Spleen (tissue), 11 donors: ENCODE measurements at regions not wholly inside any gene's neighbourhood (a gene's known extent, or its start where the extent isn't known, plus 50 kb on each side); places are given as distances from the start of the nearest gene placed in this dataset.

Experiments used
- DNase-seq: peaks from one replicate; pipeline ENCODE4 v3.0.0-alpha.2; 2020
- H3K27ac ChIP-seq, 8 donors: fragments of 200-600 bp; sonication (generic) in 7 of 8; 1 replicate in 4 of 8; 2 replicates in 4 of 8; pipeline versions ENCODE4 v1.5.0 to v1.8.0; 2016 to 2021; ENCODE audit warnings: inconsistent platforms in 4 of 8, mild to moderate bottlenecking in 4 of 8, moderate library complexity in 1 of 8
- H3K27me3 ChIP-seq, 7 donors: fragments of 200-600 bp; sonication (generic) in 6 of 7; replicated peaks in 1 of 7; 1 replicate in 4 of 7; 2 replicates in 3 of 7; pipeline versions ENCODE4 v1.5.0 to v1.8.0; 2016 to 2021; ENCODE audit warnings: inconsistent platforms in 3 of 7, mild to moderate bottlenecking in 1 of 7
- H3K36me3 ChIP-seq, 6 donors: fragments of 200-600 bp; sonication (generic) in 5 of 6; 1 replicate in 4 of 6; 2 replicates in 2 of 6; pipeline versions ENCODE4 v1.5.0 to v1.8.0; 2016 to 2021; ENCODE audit warnings: inconsistent platforms in 2 of 6
- H3K4me1 ChIP-seq, 6 donors: fragments of 200-600 bp; sonication (generic) in 5 of 6; 1 replicate in 3 of 6; 2 replicates in 3 of 6; pipeline versions ENCODE4 v1.5.0 to v1.8.0; 2016 to 2021; ENCODE audit warnings: inconsistent platforms in 3 of 6
- H3K4me3 ChIP-seq, 8 donors: fragments of 200-600 bp; sonication (generic) in 7 of 8; 1 replicate in 4 of 8; 2 replicates in 4 of 8; pipeline versions ENCODE4 v1.5.0 to v1.8.0; 2016 to 2021; ENCODE audit warnings: inconsistent platforms in 4 of 8, mild to moderate bottlenecking in 4 of 8, moderate library complexity in 2 of 8
- H3K9me3 ChIP-seq, 8 donors: fragments of 200-600 bp; sonication (generic) in 7 of 8; 1 replicate in 4 of 8; 2 replicates in 4 of 8; pipeline versions ENCODE4 v1.5.0 to v1.8.0; 2016 to 2021; ENCODE audit warnings: inconsistent platforms in 4 of 8
- POLR2A ChIP-seq, 3 donors: fragments of 450-650 bp; IDR thresholded peaks; one replicate each; pipeline ENCODE4 v1.5.1; 2017; ENCODE audit warnings: antibody characterized with exemption in 3 of 3, mild to moderate bottlenecking in 1 of 3
- POLR2AphosphoS5 ChIP-seq, 3 donors: sonication (generic); formaldehyde crosslinking; IDR thresholded peaks; one replicate each; pipeline ENCODE4 v1.5.1; 2017; ENCODE audit warnings: antibody characterized with exemption in 3 of 3
- WGBS, 5 donors: extraction: QIAGEN DNeasy Blood & Tissue Kit in 3 of 5; methylation state at CpG; one replicate each; pipeline versions ENCODE4 v1.1.5 to v1.1.7; 2013 to 2018; 5-methylcytosine and 5-hydroxymethylcytosine counted together
- intact Hi-C: fragments of 100-400 bp; cut with DNase I; formaldehyde crosslinking; loops from one replicate; pipeline ENCODE4 v1.15.0; 2023; ENCODE audit warnings: low total_unique reads
- TF ChIP-seq, protein P1 (sequence below), 11 experiments: fragments of 200-600 bp in 7 of 11; fragments of 450-650 bp in 4 of 11; sonication (generic) in 4 of 11; IDR thresholded peaks in 8 of 11; conservative IDR thresholded peaks in 3 of 11; 1 replicate in 7 of 11; 2 replicates in 4 of 11; pipeline versions ENCODE4 v1.4.0 to v1.8.0; 2016 to 2021; ENCODE audit warnings: antibody characterized with exemption in 11 of 11, inconsistent platforms in 4 of 11, mild to moderate bottlenecking in 1 of 11
- donor health status: healthy with polysubstance abuse.
- donor health status: DM: no; HTN: no; CAD: no; lungs with moderate emphysema.
- donor health status: DM: no; HTN: no; CAD: no.
- donor health status: Bipolar disorder and iron deficiency.
- donor health status: healthy.
- donor health status: DM: no; HTN: no; CAD: no.
- donor health status: DM: yes; HTN: yes; CAD: no.

- H3K27me3 ChIP-seq: peaks cover 0 to under 1% (median 0%) of the 10 kb centered on the region in 7 donors
- peaks cover 0 to 5% (median 0%) of the 10 kb centered on the region in 8 donors for H3K9me3 ChIP-seq
- no peak overlapping the region for H3K4me3 ChIP-seq
- H3K36me3 ChIP-seq: no peaks in the 10 kb centered on the region
- TF ChIP-seq, protein P1, sequence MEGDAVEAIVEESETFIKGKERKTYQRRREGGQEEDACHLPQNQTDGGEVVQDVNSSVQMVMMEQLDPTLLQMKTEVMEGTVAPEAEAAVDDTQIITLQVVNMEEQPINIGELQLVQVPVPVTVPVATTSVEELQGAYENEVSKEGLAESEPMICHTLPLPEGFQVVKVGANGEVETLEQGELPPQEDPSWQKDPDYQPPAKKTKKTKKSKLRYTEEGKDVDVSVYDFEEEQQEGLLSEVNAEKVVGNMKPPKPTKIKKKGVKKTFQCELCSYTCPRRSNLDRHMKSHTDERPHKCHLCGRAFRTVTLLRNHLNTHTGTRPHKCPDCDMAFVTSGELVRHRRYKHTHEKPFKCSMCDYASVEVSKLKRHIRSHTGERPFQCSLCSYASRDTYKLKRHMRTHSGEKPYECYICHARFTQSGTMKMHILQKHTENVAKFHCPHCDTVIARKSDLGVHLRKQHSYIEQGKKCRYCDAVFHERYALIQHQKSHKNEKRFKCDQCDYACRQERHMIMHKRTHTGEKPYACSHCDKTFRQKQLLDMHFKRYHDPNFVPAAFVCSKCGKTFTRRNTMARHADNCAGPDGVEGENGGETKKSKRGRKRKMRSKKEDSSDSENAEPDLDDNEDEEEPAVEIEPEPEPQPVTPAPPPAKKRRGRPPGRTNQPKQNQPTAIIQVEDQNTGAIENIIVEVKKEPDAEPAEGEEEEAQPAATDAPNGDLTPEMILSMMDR (IDR thresholded peaks at IDR 0.05 in 8 of 11, conservative IDR thresholded peaks at IDR 0.05 in 3 of 11): no peak
- TF ChIP-seq POLR2AphosphoS5 (IDR thresholded peaks at IDR 0.05) (no peak), POLR2A (IDR thresholded peaks at IDR 0.05) (no peak)
- WGBS, 5 donors: 64 to 81% (median 75%) methylated on average over 8 of the region's 8 CpGs
- no peak for DNase-seq
- H3K27ac ChIP-seq: peak overlapping the region in 4 of 8 donors; percentile 0 to 66 (median 43)
- intact Hi-C loops: no loop called here
- peaks cover 0 to 29% (median 11%) of the 10 kb centered on the region in 6 donors for H3K4me1 ChIP-seq
These were observed 109.2 kb upstream of the LIMCH1 start for GRCh38 chr4:41428601-41429279.

GRCh38 chr4:41429280-41429669 is 108.7 kb upstream of the LIMCH1 start:
- H3K27me3 ChIP-seq: peaks cover 0 to 6% (median 0%) of the 10 kb centered on the region in 7 donors
- intact Hi-C loops: no loop called here
- H3K4me3 ChIP-seq: no peak overlapping the region

DNA sequence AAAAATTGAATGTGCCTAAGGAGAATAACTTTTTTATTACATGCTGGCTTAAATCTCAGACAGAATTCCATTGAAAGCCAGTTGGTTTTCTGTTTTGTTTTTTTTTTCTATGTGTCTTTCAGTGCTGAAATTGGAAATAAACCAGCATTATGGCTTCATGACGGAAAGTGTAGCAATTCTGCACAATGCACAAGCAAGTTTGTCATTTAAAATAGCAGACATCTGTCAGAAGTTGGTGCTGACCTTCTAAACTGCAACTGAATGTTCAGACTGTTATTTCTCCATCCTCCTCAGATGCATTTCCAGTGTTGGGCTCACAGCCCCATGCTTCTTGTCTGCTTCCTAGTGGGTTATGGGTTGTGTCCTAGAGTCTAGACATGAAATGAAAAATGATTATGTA is 107.2 kb upstream of the LIMCH1 start:
- Histone ChIP-seq H3K9me3 (peaks cover 0 to 5% (median 0%) of the 10 kb centered on the region in 8 donors), H3K27me3 (peaks cover 0 to 6% (median 0%) of the 10 kb centered on the region in 7 donors), H3K27ac (no peak overlapping the region), H3K36me3 (no peaks in the 10 kb centered on the region), H3K4me3 (no peak overlapping the region), H3K4me1 (peaks cover 0 to 19% (median 11%) of the 10 kb centered on the region in 6 donors)
- DNase-seq: no peak
- WGBS, 5 donors: 58 to 89% (median 80%) methylated on average over 1 of the region's 1 CpG
- TF ChIP-seq, protein P1 (IDR thresholded peaks at IDR 0.05 in 8 of 11, conservative IDR thresholded peaks at IDR 0.05 in 3 of 11): no peak
- TF ChIP-seq POLR2AphosphoS5 (IDR thresholded peaks at IDR 0.05): no peak
- TF ChIP-seq POLR2A (IDR thresholded peaks at IDR 0.05): no peak
- intact Hi-C loops: no loop called here

More at GRCh38 chr4:41429280-41429669, 108.7 kb upstream of the LIMCH1 start:
- peaks cover 0 to 5% (median 0%) of the 10 kb centered on the region in 8 donors for H3K9me3 ChIP-seq
- H3K36me3 ChIP-seq: no peaks in the 10 kb centered on the region
- DNase-seq: no peak
- no peak overlapping the region for H3K27ac ChIP-seq
- 86 to 92% (median 90%) methylated on average over 5 of the region's 5 CpGs for WGBS, 5 donors
- peaks cover 0 to 29% (median 11%) of the 10 kb centered on the region in 6 donors for H3K4me1 ChIP-seq
- TF ChIP-seq POLR2AphosphoS5 (IDR thresholded peaks at IDR 0.05) (no peak), POLR2A (IDR thresholded peaks at IDR 0.05) (no peak)
- TF ChIP-seq, protein P1 (IDR thresholded peaks at IDR 0.05 in 8 of 11, conservative IDR thresholded peaks at IDR 0.05 in 3 of 11): no peak

- H3K27ac ChIP-seq: no peak overlapping the region
- intact Hi-C loops: no loop called here
- no peaks in the 10 kb centered on the region for H3K36me3 ChIP-seq
- no peak for DNase-seq
- no peak overlapping the region for H3K4me3 ChIP-seq
- H3K9me3 ChIP-seq: peaks cover 0 to 5% (median 0%) of the 10 kb centered on the region in 8 donors
- TF ChIP-seq, protein P1 (IDR thresholded peaks at IDR 0.05 in 8 of 11, conservative IDR thresholded peaks at IDR 0.05 in 3 of 11): no peak
- TF ChIP-seq POLR2AphosphoS5 (IDR thresholded peaks at IDR 0.05) (no peak), POLR2A (IDR thresholded peaks at IDR 0.05) (no peak)
- peaks cover 0 to 19% (median 11%) of the 10 kb centered on the region in 6 donors for H3K4me1 ChIP-seq
- WGBS, 5 donors: 88 to 97% (median 91%) methylated on average over 1 of the region's 1 CpG
- H3K27me3 ChIP-seq: peaks cover 0 to 6% (median 0%) of the 10 kb centered on the region in 7 donors
These were observed 106.7 kb upstream of the LIMCH1 start for GRCh38 chr4:41431276-41431675.
